ENCODE measurements at regions not wholly inside any gene's neighbourhood (a gene's known extent, or its start where the extent isn't known, plus 50 kb on each side); places are given as distances from the start of the nearest gene placed in this dataset.
"Not testable (repeated sequence)": the region's sequence is repeated elsewhere in the genome, so short reads cannot be mapped to it uniquely, and the experiment has no call there.

DNA sequence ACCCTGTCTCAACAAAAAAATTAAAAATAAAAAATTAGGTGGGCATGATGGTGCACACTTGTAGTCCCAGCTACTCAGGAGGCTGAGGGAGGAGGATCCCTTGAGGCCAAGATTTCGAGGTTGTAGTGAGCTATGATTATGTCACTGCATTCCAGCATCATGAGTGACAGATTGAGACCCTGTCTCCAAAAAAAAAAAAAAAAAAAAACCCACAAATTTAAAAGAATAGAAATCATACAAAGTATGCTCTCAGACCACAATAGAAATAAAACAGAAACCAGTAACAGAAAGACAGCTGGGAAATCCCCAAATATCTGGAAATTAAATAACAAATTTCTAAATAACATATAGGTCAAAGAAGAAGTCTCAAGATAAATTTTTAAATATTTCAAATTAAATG, 81.0 kb upstream of the HUWE1 start:
- no peaks in the 10 kb centered on the region for H3K9me2 ChIP-seq
- H3K9me3 ChIP-seq = no peaks in the 10 kb centered on the region
- H3K79me2 ChIP-seq (ENCODE audit: insufficient read depth) = no peaks in the 10 kb centered on the region
- no peaks in the 10 kb centered on the region for H3F3A ChIP-seq (replicated peaks; ENCODE audit: insufficient read depth)
- H3K36me3 ChIP-seq (replicated peaks in 1 of 2; ENCODE audit: control insufficient read depth in 1 of 2, insufficient read depth in 2 of 2, low read length in 1 of 2) = no peaks in the 10 kb centered on the region
- WGBS (ENCODE audit: low lambda C conversion rate) = 3% methylated on average over 1 of the region's 1 CpG
- H3K27ac ChIP-seq (ENCODE audit: low read depth in 2 of 2, low read length in 1 of 2) = no peak overlapping the region
- no peak for TF ChIP-seq RFX5 (IDR thresholded peaks at IDR 0.05; ENCODE audit: low read length)
- DNase-seq = no peak
- CTCF ChIA-PET = no interaction called here
- H3K27me3 ChIP-seq (ENCODE audit: insufficient read depth) = no peaks in the 10 kb centered on the region
- POLR2A ChIA-PET = no interaction called here
- no peak overlapping the region for H2AFZ ChIP-seq (ENCODE audit: low read depth)
- no peaks in the 10 kb centered on the region for H3K4me1 ChIP-seq (ENCODE audit: control insufficient read depth in 1 of 2, insufficient read depth in 2 of 2, low read depth in 1 of 2, low read length in 1 of 2)
- no peak overlapping the region for H3K9ac ChIP-seq
- no peak overlapping the region for H3K4me2 ChIP-seq
- no peak overlapping the region for H3K4me3 ChIP-seq (ENCODE audit: low read depth in 2 of 2, low read length in 1 of 2)
- H4K20me1 ChIP-seq (ENCODE audit: insufficient read depth) = no peaks in the 10 kb centered on the region

DNA sequence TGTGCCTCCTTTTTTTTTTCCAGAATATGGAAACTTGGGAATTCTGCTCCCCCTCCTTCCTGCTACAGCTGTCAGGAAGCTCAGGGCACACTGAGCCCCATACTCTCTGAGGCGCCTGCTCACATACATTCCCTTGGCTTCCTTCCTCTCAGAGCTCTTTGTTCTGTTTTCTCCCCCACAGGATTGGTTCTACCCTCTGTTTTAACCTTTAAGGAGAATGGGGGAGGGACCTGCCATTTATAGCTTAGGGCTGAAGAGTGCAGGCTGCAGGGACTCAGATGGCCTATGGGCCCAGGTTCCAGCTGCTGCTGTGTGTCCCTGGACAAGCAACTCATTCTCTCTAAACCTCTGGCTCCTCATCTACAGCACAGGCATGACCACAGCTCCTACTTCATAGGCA, 70.7 kb upstream of the HUWE1 start:
- H3K79me2 ChIP-seq (ENCODE audit: insufficient read depth); DNase-seq; H3K36me3 ChIP-seq (replicated peaks in 1 of 2; ENCODE audit: control insufficient read depth in 1 of 2, insufficient read depth in 2 of 2, low read length in 1 of 2); H3K27me3 ChIP-seq (ENCODE audit: insufficient read depth); H3K9me2 ChIP-seq; H3K4me3 ChIP-seq (ENCODE audit: low read depth in 2 of 2, low read length in 1 of 2); POLR2A ChIA-PET; H3K9me3 ChIP-seq; CTCF ChIA-PET; H3K4me2 ChIP-seq; H3K9ac ChIP-seq; H3K4me1 ChIP-seq (ENCODE audit: control insufficient read depth in 1 of 2, insufficient read depth in 2 of 2, low read depth in 1 of 2, low read length in 1 of 2); H3K27ac ChIP-seq (ENCODE audit: low read depth in 2 of 2, low read length in 1 of 2); H3F3A ChIP-seq (replicated peaks; ENCODE audit: insufficient read depth); H2AFZ ChIP-seq (ENCODE audit: low read depth); H4K20me1 ChIP-seq (ENCODE audit: insufficient read depth): not testable (repeated sequence)
- WGBS (ENCODE audit: low lambda C conversion rate) = 29% methylated on average over 1 of the region's 1 CpG

DNA sequence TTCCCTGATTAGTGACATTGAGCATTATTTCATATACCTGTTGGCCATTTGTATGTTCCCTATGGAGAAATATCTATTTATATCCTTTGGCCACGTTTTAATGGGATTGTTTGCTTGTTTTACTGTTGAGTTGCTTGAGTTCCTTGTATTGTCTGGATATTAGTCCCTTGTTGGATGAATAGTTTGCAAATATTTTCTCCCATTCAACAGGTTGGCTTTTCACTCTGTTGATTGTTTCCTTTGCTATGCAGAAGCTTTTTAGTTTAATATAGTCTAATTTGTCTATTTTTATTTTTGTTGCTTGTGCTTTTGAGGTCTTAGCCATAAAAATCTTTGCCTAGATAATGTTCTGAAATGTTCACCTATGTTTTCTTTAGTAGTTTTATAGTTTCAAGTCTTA, 60.2 kb upstream of the HUWE1 start:
- no peaks in the 10 kb centered on the region for H3K9me2 ChIP-seq
- CTCF ChIA-PET = no interaction called here
- H3K4me1 ChIP-seq (ENCODE audit: control insufficient read depth in 1 of 2, insufficient read depth in 2 of 2, low read depth in 1 of 2, low read length in 1 of 2) = no peaks in the 10 kb centered on the region
- H3K4me2 ChIP-seq = no peak overlapping the region
- WGBS (ENCODE audit: low lambda C conversion rate) = 3% methylated on average over 1 of the region's 1 CpG
- H3F3A ChIP-seq (replicated peaks; ENCODE audit: insufficient read depth) = peaks cover 8% of the 10 kb centered on the region
- no peak overlapping the region for H3K4me3 ChIP-seq (ENCODE audit: low read depth in 2 of 2, low read length in 1 of 2)
- no peak overlapping the region for H3K27ac ChIP-seq (ENCODE audit: low read depth in 2 of 2, low read length in 1 of 2)
- no peaks in the 10 kb centered on the region for H3K27me3 ChIP-seq (ENCODE audit: insufficient read depth)
- H4K20me1 ChIP-seq (ENCODE audit: insufficient read depth) = no peaks in the 10 kb centered on the region
- TF ChIP-seq SMC3 (IDR thresholded peaks at IDR 0.05; ENCODE audit: low read depth, low read length) = no peak
- TF ChIP-seq, protein P1, sequence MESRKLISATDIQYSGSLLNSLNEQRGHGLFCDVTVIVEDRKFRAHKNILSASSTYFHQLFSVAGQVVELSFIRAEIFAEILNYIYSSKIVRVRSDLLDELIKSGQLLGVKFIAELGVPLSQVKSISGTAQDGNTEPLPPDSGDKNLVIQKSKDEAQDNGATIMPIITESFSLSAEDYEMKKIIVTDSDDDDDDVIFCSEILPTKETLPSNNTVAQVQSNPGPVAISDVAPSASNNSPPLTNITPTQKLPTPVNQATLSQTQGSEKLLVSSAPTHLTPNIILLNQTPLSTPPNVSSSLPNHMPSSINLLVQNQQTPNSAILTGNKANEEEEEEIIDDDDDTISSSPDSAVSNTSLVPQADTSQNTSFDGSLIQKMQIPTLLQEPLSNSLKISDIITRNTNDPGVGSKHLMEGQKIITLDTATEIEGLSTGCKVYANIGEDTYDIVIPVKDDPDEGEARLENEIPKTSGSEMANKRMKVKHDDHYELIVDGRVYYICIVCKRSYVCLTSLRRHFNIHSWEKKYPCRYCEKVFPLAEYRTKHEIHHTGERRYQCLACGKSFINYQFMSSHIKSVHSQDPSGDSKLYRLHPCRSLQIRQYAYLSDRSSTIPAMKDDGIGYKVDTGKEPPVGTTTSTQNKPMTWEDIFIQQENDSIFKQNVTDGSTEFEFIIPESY (IDR thresholded peaks at IDR 0.05; ENCODE audit: borderline replicate concordance, low read depth) = no peak
- no peak for TF ChIP-seq FOXJ3 (CRISPR knock-in tag; IDR thresholded peaks at IDR 0.05)
- TF ChIP-seq RAD21 (IDR thresholded peaks at IDR 0.05; ENCODE audit: low read length) = no peak
- TF ChIP-seq MXI1 (IDR thresholded peaks at IDR 0.05; ENCODE audit: low read depth, low read length) = no peak
- no peak for TF ChIP-seq GABPA (IDR thresholded peaks at IDR 0.05; ENCODE audit: low read depth)
- no peak for TF ChIP-seq RFX5 (IDR thresholded peaks at IDR 0.05; ENCODE audit: low read length)
- TF ChIP-seq NFIC (IDR thresholded peaks at IDR 0.05; ENCODE audit: borderline replicate concordance) = no peak
- no peak for TF ChIP-seq EP300 (IDR thresholded peaks at IDR 0.05; ENCODE audit: borderline replicate concordance in 1 of 2, low read depth in 1 of 2, low read length in 1 of 2)
- no peak for TF ChIP-seq POLR2AphosphoS5 (IDR thresholded peaks at IDR 0.05; ENCODE audit: low read depth, low read length)
- no peak for TF ChIP-seq MEF2A (IDR thresholded peaks at IDR 0.05; ENCODE audit: borderline replicate concordance, low read depth)
- no peak for TF ChIP-seq JUND (IDR thresholded peaks at IDR 0.05)
- no peak for TF ChIP-seq YY1 (IDR thresholded peaks at IDR 0.05; ENCODE audit: low read depth)
- TF ChIP-seq TEAD4 (IDR thresholded peaks at IDR 0.05; ENCODE audit: borderline replicate concordance, insufficient read depth) = no peak
- TF ChIP-seq, protein P2, sequence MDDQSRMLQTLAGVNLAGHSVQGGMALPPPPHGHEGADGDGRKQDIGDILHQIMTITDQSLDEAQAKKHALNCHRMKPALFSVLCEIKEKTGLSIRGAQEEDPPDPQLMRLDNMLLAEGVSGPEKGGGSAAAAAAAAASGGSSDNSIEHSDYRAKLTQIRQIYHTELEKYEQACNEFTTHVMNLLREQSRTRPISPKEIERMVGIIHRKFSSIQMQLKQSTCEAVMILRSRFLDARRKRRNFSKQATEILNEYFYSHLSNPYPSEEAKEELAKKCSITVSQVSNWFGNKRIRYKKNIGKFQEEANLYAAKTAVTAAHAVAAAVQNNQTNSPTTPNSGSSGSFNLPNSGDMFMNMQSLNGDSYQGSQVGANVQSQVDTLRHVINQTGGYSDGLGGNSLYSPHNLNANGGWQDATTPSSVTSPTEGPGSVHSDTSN (IDR thresholded peaks at IDR 0.05) = no peak
- TF ChIP-seq, protein P3, sequence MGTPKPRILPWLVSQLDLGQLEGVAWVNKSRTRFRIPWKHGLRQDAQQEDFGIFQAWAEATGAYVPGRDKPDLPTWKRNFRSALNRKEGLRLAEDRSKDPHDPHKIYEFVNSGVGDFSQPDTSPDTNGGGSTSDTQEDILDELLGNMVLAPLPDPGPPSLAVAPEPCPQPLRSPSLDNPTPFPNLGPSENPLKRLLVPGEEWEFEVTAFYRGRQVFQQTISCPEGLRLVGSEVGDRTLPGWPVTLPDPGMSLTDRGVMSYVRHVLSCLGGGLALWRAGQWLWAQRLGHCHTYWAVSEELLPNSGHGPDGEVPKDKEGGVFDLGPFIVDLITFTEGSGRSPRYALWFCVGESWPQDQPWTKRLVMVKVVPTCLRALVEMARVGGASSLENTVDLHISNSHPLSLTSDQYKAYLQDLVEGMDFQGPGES (IDR thresholded peaks at IDR 0.05; ENCODE audit: low read depth, low read length) = no peak
- TF ChIP-seq, protein P4, sequence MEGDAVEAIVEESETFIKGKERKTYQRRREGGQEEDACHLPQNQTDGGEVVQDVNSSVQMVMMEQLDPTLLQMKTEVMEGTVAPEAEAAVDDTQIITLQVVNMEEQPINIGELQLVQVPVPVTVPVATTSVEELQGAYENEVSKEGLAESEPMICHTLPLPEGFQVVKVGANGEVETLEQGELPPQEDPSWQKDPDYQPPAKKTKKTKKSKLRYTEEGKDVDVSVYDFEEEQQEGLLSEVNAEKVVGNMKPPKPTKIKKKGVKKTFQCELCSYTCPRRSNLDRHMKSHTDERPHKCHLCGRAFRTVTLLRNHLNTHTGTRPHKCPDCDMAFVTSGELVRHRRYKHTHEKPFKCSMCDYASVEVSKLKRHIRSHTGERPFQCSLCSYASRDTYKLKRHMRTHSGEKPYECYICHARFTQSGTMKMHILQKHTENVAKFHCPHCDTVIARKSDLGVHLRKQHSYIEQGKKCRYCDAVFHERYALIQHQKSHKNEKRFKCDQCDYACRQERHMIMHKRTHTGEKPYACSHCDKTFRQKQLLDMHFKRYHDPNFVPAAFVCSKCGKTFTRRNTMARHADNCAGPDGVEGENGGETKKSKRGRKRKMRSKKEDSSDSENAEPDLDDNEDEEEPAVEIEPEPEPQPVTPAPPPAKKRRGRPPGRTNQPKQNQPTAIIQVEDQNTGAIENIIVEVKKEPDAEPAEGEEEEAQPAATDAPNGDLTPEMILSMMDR (IDR thresholded peaks at IDR 0.05) = no peak
- TF ChIP-seq GATA2 (CRISPR knock-in tag; IDR thresholded peaks at IDR 0.05) = no peak
- no peak for TF ChIP-seq EZH2phosphoT487 (IDR thresholded peaks at IDR 0.05; ENCODE audit: borderline replicate concordance, low read depth)
- DNase-seq = no peak
- H3K9me3 ChIP-seq = no peaks in the 10 kb centered on the region
- H3K36me3 ChIP-seq (replicated peaks in 1 of 2; ENCODE audit: control insufficient read depth in 1 of 2, insufficient read depth in 2 of 2, low read length in 1 of 2) = no peaks in the 10 kb centered on the region
- no peaks in the 10 kb centered on the region for H3K79me2 ChIP-seq (ENCODE audit: insufficient read depth)
- H2AFZ ChIP-seq (ENCODE audit: low read depth) = no peak overlapping the region
- no peak overlapping the region for H3K9ac ChIP-seq
- POLR2A ChIA-PET = no interaction called here

Data from SK-N-SH (cell line).